ENCODE measurements at regions not wholly inside any gene's neighbourhood (a gene's known extent, or its start where the extent isn't known, plus 50 kb on each side); places are given as distances from the start of the nearest gene placed in this dataset.

- Mint-ChIP-seq H3K27ac (ENCODE audit: unreplicated experiment) (no peak overlapping the region), H3K4me1 (ENCODE audit: unreplicated experiment) (peaks cover 3% of the 10 kb centered on the region), H3K9me3 (ENCODE audit: unreplicated experiment) (peaks cover 4% of the 10 kb centered on the region), H3K4me3 (ENCODE audit: unreplicated experiment) (no peak overlapping the region), H3K27me3 (ENCODE audit: unreplicated experiment) (peaks cover 24% of the 10 kb centered on the region), H3K36me3 (ENCODE audit: unreplicated experiment) (no peaks in the 10 kb centered on the region)
- no peak for DNase-seq (ENCODE audit: extremely low spot score, unreplicated experiment)
- TF ChIP-seq, protein P1, sequence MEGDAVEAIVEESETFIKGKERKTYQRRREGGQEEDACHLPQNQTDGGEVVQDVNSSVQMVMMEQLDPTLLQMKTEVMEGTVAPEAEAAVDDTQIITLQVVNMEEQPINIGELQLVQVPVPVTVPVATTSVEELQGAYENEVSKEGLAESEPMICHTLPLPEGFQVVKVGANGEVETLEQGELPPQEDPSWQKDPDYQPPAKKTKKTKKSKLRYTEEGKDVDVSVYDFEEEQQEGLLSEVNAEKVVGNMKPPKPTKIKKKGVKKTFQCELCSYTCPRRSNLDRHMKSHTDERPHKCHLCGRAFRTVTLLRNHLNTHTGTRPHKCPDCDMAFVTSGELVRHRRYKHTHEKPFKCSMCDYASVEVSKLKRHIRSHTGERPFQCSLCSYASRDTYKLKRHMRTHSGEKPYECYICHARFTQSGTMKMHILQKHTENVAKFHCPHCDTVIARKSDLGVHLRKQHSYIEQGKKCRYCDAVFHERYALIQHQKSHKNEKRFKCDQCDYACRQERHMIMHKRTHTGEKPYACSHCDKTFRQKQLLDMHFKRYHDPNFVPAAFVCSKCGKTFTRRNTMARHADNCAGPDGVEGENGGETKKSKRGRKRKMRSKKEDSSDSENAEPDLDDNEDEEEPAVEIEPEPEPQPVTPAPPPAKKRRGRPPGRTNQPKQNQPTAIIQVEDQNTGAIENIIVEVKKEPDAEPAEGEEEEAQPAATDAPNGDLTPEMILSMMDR (IDR thresholded peaks at IDR 0.05) = no peak
Observed at GRCh38 chr9:20125727-20126126, 336.9 kb upstream of the SLC24A2 start.

GRCh38 chr9:20119566-20119965 is 330.7 kb upstream of the SLC24A2 start:
- Mint-ChIP-seq H3K36me3 (ENCODE audit: unreplicated experiment) (no peaks in the 10 kb centered on the region), H3K27me3 (ENCODE audit: unreplicated experiment) (peaks cover 5% of the 10 kb centered on the region), H3K9me3 (ENCODE audit: unreplicated experiment) (peaks cover 8% of the 10 kb centered on the region), H3K4me1 (ENCODE audit: unreplicated experiment) (no peaks in the 10 kb centered on the region), H3K4me3 (ENCODE audit: unreplicated experiment) (no peak overlapping the region), H3K27ac (ENCODE audit: unreplicated experiment) (no peak overlapping the region)
- no peak for DNase-seq (ENCODE audit: extremely low spot score, unreplicated experiment)
- TF ChIP-seq, protein P1 (IDR thresholded peaks at IDR 0.05) = no peak

DNA sequence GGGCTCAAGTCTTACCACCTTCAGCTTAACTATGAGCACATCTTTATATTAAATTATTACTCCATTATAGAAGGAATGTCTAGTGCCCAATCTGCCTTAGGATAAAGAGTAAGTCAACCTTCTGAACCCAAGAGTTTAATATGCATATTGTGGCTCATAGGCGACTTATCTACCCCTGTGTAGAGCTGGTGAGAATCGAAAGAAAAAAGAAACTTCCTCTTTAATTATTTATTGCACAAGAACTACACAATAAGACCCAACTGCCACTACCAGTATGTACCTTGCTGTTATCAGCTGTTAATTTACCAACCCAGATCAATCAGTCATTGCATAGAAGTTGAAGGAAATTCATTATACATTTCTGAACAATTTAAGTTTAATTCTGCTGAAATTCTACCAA is 329.1 kb upstream of the SLC24A2 start:
- Mint-ChIP-seq H3K27ac (ENCODE audit: unreplicated experiment) (no peak overlapping the region), H3K4me1 (ENCODE audit: unreplicated experiment) (no peaks in the 10 kb centered on the region), H3K9me3 (ENCODE audit: unreplicated experiment) (peaks cover 9% of the 10 kb centered on the region), H3K36me3 (ENCODE audit: unreplicated experiment) (no peaks in the 10 kb centered on the region), H3K4me3 (ENCODE audit: unreplicated experiment) (no peak overlapping the region), H3K27me3 (ENCODE audit: unreplicated experiment) (peaks cover 2% of the 10 kb centered on the region)
- TF ChIP-seq, protein P1 (IDR thresholded peaks at IDR 0.05) = no peak
- no peak for DNase-seq (ENCODE audit: extremely low spot score, unreplicated experiment)

- Mint-ChIP-seq H3K4me1 (ENCODE audit: unreplicated experiment) (peaks cover 1% of the 10 kb centered on the region), H3K9me3 (ENCODE audit: unreplicated experiment) (peaks cover 9% of the 10 kb centered on the region), H3K27me3 (ENCODE audit: unreplicated experiment) (peaks cover 2% of the 10 kb centered on the region), H3K36me3 (ENCODE audit: unreplicated experiment) (no peaks in the 10 kb centered on the region), H3K27ac (ENCODE audit: unreplicated experiment) (no peak overlapping the region), H3K4me3 (ENCODE audit: unreplicated experiment) (no peak overlapping the region)
- TF ChIP-seq, protein P1 (IDR thresholded peaks at IDR 0.05) = no peak
- DNase-seq (ENCODE audit: extremely low spot score, unreplicated experiment) = no peak
Observed at GRCh38 chr9:20117482-20117881, 328.6 kb upstream of the SLC24A2 start.

DNA sequence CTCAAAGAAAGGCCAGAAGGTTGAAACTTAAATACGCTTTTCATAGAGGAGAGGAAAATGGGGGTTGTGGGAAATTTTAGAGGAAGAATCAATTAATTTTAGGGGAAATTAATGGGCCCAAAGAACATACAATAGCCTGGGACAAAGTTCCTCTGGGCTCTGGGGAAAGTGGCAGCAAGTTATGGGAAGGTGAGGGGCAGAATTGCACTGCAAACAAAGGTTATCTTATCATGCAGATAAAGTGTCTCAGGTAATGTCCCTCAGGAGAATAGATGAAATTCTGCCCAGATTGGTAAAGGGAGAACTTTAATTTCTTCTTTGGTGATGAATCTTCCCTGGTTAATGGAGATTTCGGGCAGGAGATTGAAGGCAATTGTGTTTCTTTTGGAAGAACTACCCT is 326.1 kb upstream of the SLC24A2 start:
- H3K36me3 Mint-ChIP-seq (ENCODE audit: unreplicated experiment) = no peaks in the 10 kb centered on the region
- TF ChIP-seq, protein P1 (IDR thresholded peaks at IDR 0.05) = no peak
- H3K4me1 Mint-ChIP-seq (ENCODE audit: unreplicated experiment) = peaks cover 6% of the 10 kb centered on the region
- no peaks in the 10 kb centered on the region for H3K27me3 Mint-ChIP-seq (ENCODE audit: unreplicated experiment)
- no peak for DNase-seq (ENCODE audit: extremely low spot score, unreplicated experiment)
- H3K4me3 Mint-ChIP-seq (ENCODE audit: unreplicated experiment) = no peak overlapping the region
- no peak overlapping the region for H3K27ac Mint-ChIP-seq (ENCODE audit: unreplicated experiment)
- peaks cover 9% of the 10 kb centered on the region for H3K9me3 Mint-ChIP-seq (ENCODE audit: unreplicated experiment)
